ENCODE measurements at regions not wholly inside any gene's neighbourhood (a gene's known extent, or its start where the extent isn't known, plus 50 kb on each side); places are given as distances from the start of the nearest gene placed in this dataset.

DNA sequence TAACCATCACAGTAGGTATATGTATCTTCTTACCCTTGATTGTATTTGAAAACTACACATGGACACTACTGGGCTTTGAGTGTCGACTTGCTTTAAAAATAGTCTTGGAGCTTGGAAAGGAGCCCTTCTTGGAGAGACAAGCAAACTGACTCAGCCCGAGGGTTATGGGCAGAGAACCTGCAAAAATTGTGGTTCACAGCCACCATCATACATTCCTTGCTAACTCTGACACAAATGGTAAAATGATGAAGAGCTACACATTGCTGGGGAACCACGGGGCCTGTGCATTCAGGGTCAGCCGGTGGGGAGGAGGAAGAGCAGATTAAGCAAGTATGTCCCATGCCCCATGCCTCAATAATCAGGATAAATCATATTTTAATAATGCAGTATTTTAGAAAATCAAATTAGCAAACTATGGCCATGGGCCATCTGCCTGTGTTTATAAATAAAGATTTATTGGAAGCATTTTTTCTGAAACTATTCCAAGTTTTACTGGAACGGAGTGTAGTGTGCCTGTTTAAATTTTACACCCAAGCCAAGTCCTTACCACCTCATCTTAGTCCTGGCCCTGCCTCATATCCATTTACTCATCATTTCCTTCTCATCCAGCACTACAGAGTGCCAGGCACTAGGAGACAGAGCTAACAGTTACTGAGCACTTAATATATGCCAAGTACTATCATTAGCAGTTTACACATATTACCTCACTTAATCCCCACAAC lies 195.7 kb downstream of the PALM2AKAP2 start:
- TF ChIP-seq, protein P1, sequence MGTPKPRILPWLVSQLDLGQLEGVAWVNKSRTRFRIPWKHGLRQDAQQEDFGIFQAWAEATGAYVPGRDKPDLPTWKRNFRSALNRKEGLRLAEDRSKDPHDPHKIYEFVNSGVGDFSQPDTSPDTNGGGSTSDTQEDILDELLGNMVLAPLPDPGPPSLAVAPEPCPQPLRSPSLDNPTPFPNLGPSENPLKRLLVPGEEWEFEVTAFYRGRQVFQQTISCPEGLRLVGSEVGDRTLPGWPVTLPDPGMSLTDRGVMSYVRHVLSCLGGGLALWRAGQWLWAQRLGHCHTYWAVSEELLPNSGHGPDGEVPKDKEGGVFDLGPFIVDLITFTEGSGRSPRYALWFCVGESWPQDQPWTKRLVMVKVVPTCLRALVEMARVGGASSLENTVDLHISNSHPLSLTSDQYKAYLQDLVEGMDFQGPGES (IDR thresholded peaks at IDR 0.05): no peak
- TF ChIP-seq, protein P2, sequence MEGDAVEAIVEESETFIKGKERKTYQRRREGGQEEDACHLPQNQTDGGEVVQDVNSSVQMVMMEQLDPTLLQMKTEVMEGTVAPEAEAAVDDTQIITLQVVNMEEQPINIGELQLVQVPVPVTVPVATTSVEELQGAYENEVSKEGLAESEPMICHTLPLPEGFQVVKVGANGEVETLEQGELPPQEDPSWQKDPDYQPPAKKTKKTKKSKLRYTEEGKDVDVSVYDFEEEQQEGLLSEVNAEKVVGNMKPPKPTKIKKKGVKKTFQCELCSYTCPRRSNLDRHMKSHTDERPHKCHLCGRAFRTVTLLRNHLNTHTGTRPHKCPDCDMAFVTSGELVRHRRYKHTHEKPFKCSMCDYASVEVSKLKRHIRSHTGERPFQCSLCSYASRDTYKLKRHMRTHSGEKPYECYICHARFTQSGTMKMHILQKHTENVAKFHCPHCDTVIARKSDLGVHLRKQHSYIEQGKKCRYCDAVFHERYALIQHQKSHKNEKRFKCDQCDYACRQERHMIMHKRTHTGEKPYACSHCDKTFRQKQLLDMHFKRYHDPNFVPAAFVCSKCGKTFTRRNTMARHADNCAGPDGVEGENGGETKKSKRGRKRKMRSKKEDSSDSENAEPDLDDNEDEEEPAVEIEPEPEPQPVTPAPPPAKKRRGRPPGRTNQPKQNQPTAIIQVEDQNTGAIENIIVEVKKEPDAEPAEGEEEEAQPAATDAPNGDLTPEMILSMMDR (IDR thresholded peaks at IDR 0.05 in 2 of 3, conservative IDR thresholded peaks at IDR 0.05 in 1 of 3; ENCODE audit: control insufficient read depth in 2 of 3, extremely low read depth in 1 of 3, insufficient read depth in 1 of 3, low read depth in 3 of 3, low read length in 3 of 3): no peak
- TF ChIP-seq NFYB (IDR thresholded peaks at IDR 0.05; ENCODE audit: insufficient read depth, low read depth, low read length) (no peak), SIN3A (IDR thresholded peaks at IDR 0.05; ENCODE audit: low read depth, low read length) (no peak), KDM1A (IDR thresholded peaks at IDR 0.05; ENCODE audit: borderline replicate concordance) (no peak), POLR2A (IDR thresholded peaks at IDR 0.05; ENCODE audit: low read depth, low read length) (no peak), MYB (IDR thresholded peaks at IDR 0.05; ENCODE audit: borderline replicate concordance, low read depth, low read length) (no peak), FOXK2 (IDR thresholded peaks at IDR 0.05) (no peak), MYC (IDR thresholded peaks at IDR 0.05; ENCODE audit: insufficient read depth, insufficient read length, insufficient replicate concordance, low read length, severe bottlenecking) (no peak), YBX1 (IDR thresholded peaks at IDR 0.05) (no peak)
- TF ChIP-seq, protein P3, sequence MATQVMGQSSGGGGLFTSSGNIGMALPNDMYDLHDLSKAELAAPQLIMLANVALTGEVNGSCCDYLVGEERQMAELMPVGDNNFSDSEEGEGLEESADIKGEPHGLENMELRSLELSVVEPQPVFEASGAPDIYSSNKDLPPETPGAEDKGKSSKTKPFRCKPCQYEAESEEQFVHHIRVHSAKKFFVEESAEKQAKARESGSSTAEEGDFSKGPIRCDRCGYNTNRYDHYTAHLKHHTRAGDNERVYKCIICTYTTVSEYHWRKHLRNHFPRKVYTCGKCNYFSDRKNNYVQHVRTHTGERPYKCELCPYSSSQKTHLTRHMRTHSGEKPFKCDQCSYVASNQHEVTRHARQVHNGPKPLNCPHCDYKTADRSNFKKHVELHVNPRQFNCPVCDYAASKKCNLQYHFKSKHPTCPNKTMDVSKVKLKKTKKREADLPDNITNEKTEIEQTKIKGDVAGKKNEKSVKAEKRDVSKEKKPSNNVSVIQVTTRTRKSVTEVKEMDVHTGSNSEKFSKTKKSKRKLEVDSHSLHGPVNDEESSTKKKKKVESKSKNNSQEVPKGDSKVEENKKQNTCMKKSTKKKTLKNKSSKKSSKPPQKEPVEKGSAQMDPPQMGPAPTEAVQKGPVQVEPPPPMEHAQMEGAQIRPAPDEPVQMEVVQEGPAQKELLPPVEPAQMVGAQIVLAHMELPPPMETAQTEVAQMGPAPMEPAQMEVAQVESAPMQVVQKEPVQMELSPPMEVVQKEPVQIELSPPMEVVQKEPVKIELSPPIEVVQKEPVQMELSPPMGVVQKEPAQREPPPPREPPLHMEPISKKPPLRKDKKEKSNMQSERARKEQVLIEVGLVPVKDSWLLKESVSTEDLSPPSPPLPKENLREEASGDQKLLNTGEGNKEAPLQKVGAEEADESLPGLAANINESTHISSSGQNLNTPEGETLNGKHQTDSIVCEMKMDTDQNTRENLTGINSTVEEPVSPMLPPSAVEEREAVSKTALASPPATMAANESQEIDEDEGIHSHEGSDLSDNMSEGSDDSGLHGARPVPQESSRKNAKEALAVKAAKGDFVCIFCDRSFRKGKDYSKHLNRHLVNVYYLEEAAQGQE (IDR thresholded peaks at IDR 0.05; ENCODE audit: low read depth, low read length): no peak
- TF ChIP-seq, protein P4, sequence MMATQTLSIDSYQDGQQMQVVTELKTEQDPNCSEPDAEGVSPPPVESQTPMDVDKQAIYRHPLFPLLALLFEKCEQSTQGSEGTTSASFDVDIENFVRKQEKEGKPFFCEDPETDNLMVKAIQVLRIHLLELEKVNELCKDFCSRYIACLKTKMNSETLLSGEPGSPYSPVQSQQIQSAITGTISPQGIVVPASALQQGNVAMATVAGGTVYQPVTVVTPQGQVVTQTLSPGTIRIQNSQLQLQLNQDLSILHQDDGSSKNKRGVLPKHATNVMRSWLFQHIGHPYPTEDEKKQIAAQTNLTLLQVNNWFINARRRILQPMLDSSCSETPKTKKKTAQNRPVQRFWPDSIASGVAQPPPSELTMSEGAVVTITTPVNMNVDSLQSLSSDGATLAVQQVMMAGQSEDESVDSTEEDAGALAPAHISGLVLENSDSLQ (IDR thresholded peaks at IDR 0.05): no peak
